Gastroesophageal sphincter (tissue), 4 donors: ENCODE measurements at regions not wholly inside any gene's neighbourhood (a gene's known extent, or its start where the extent isn't known, plus 50 kb on each side); places are given as distances from the start of the nearest gene placed in this dataset.
"Not testable (repeated sequence)": the region's sequence is repeated elsewhere in the genome, so short reads cannot be mapped to it uniquely, and the experiment has no call there.

Source experiments
- ATAC-seq: fragments of 150-250 bp; one replicate; pipeline ENCODE4 v1.9.1; 2016; ENCODE audit warnings: mild to moderate bottlenecking, moderate library complexity
- H3K27ac ChIP-seq, 4 donors: fragments of 200-600 bp; sonication (generic) in 3 of 4; 1 replicate in 3 of 4; 2 replicates in 1 of 4; pipeline ENCODE4 v1.5.1; 2016 to 2019
- H3K27me3 ChIP-seq: fragments of 200-600 bp; sonication (generic); one replicate; pipeline ENCODE4 v1.5.1; 2019
- H3K36me3 ChIP-seq, 2 donors: fragments of 200-600 bp; sonication (generic); one replicate each; pipeline ENCODE4 v1.5.1; 2019; ENCODE audit warnings: control low read depth in 1 of 2
- H3K4me1 ChIP-seq, 3 donors: fragments of 200-600 bp; sonication (generic); 1 replicate in 2 of 3; 2 replicates in 1 of 3; pipeline ENCODE4 v1.5.1; 2016 to 2019; ENCODE audit warnings: control low read depth in 2 of 3
- H3K4me3 ChIP-seq, 2 donors: fragments of 200-600 bp; sonication (generic); one replicate each; pipeline ENCODE4 v1.5.1; 2019; ENCODE audit warnings: mild to moderate bottlenecking in 1 of 2, moderate library complexity in 1 of 2
- H3K9me3 ChIP-seq, 3 donors: fragments of 200-600 bp; sonication (generic); one replicate each; pipeline ENCODE4 v1.5.1; 2017 to 2019; ENCODE audit warnings: control low read depth in 2 of 3
- EP300 ChIP-seq: sonication (generic); formaldehyde crosslinking; IDR thresholded peaks from one replicate; pipeline ENCODE4 v1.6.1; 2017; ENCODE audit warnings: antibody characterized with exemption, mild to moderate bottlenecking
- POLR2A ChIP-seq, 2 donors: fragments of 450-650 bp; IDR thresholded peaks; one replicate each; pipeline ENCODE4 v1.6.1; 2017; ENCODE audit warnings: antibody characterized with exemption in 2 of 2, mild to moderate bottlenecking in 2 of 2, moderate library complexity in 1 of 2
- POLR2AphosphoS5 ChIP-seq: sonication (generic); formaldehyde crosslinking; IDR thresholded peaks from one replicate; pipeline ENCODE4 v1.6.1; 2017; ENCODE audit warnings: antibody characterized with exemption
- WGBS, 2 donors: methylation state at CpG; one replicate each; pipeline ENCODE4 v1.1.5; 2018; ENCODE audit warnings: low coverage in 1 of 2; 5-methylcytosine and 5-hydroxymethylcytosine counted together
- TF ChIP-seq, protein P1 (sequence below), 4 experiments: fragments of 200-600 bp in 2 of 4; fragments of 450-650 bp in 2 of 4; sonication (generic) in 1 of 4; IDR thresholded peaks; one replicate each; pipeline ENCODE4 v1.5.1; 2017 to 2019; ENCODE audit warnings: antibody characterized with exemption in 4 of 4, mild to moderate bottlenecking in 2 of 4, moderate library complexity in 2 of 4

DNA sequence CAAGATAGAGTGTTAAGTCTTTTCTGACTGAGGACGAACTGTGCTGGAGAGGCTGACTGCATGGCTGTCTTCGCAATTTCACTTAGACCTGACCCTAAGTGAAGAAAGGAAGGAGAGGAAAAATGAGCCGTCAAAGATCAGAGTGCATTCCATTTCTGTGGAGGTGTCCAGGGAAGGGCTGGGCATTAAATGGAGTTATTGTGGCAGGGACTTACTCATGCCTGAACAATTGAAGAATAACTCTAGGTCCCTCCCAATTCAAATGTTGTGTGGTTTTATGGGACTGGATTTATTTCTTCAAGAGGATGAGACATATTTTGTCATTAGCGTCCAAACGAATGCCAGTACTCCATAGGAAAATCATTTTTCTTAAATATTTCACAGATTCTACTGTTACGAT lies 187.3 kb upstream of the CFAP20DC start:
- no peaks in the 10 kb centered on the region for H3K36me3 ChIP-seq
- no peak for ATAC-seq
- H3K9me3 ChIP-seq: no peaks in the 10 kb centered on the region
- 71 to 91% methylated on average over 6 of the region's 6 CpGs for WGBS, 2 donors
- peaks cover 0 to 14% (median 0%) of the 10 kb centered on the region in 3 donors for H3K4me1 ChIP-seq
- TF ChIP-seq POLR2AphosphoS5 (no peak), EP300 (no peak), POLR2A (IDR thresholded peaks at IDR 0.05) (no peak)
- TF ChIP-seq, protein P1, sequence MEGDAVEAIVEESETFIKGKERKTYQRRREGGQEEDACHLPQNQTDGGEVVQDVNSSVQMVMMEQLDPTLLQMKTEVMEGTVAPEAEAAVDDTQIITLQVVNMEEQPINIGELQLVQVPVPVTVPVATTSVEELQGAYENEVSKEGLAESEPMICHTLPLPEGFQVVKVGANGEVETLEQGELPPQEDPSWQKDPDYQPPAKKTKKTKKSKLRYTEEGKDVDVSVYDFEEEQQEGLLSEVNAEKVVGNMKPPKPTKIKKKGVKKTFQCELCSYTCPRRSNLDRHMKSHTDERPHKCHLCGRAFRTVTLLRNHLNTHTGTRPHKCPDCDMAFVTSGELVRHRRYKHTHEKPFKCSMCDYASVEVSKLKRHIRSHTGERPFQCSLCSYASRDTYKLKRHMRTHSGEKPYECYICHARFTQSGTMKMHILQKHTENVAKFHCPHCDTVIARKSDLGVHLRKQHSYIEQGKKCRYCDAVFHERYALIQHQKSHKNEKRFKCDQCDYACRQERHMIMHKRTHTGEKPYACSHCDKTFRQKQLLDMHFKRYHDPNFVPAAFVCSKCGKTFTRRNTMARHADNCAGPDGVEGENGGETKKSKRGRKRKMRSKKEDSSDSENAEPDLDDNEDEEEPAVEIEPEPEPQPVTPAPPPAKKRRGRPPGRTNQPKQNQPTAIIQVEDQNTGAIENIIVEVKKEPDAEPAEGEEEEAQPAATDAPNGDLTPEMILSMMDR (IDR thresholded peaks at IDR 0.05): no peak
- H3K27me3 ChIP-seq: no peaks in the 10 kb centered on the region
- no peak overlapping the region for H3K4me3 ChIP-seq
- H3K27ac ChIP-seq: no peak overlapping the region

DNA sequence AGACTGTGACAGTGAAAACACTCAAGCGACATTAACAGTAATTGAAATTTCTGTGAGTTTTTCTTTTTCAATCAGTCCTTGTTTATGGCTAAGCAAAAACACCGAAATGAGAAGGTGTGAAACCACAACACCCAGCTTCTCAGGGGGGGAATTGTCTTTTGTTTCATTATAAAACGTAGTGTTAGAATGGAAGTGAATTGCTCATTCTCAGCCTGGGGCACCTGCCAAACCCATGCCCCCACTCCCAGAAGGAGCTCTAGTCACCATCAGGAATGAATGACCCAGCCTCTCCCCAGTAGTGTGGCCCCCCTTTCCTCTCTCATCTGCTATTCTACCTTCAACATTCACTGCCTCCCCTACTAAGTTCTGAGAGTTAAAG lies 185.8 kb upstream of the CFAP20DC start:
- no peak for ATAC-seq
- Histone ChIP-seq H3K27ac (no peak overlapping the region), H3K4me1 (peaks cover 0 to 14% (median 0%) of the 10 kb centered on the region in 3 donors), H3K4me3 (no peak overlapping the region), H3K27me3 (no peaks in the 10 kb centered on the region), H3K9me3 (no peaks in the 10 kb centered on the region), H3K36me3 (no peaks in the 10 kb centered on the region)
- 29 to 47% methylated on average over 3 of the region's 3 CpGs for WGBS, 2 donors
- TF ChIP-seq POLR2AphosphoS5 (no peak), POLR2A (IDR thresholded peaks at IDR 0.05) (no peak), EP300 (no peak)
- TF ChIP-seq, protein P1 (IDR thresholded peaks at IDR 0.05): no peak

GRCh38 chr3:59234884-59235633 lies 185.2 kb upstream of the CFAP20DC start:
- H3K27ac ChIP-seq: no peak overlapping the region
- H3K36me3 ChIP-seq: no peaks in the 10 kb centered on the region
- TF ChIP-seq, protein P1 (IDR thresholded peaks at IDR 0.05): no peak
- no peaks in the 10 kb centered on the region for H3K27me3 ChIP-seq
- peaks cover 0 to 14% (median 0%) of the 10 kb centered on the region in 3 donors for H3K4me1 ChIP-seq
- no peak overlapping the region for H3K4me3 ChIP-seq
- 38 to 47% methylated on average over 2 of the region's 2 CpGs for WGBS, 2 donors
- H3K9me3 ChIP-seq: no peaks in the 10 kb centered on the region
- ATAC-seq: no peak

DNA sequence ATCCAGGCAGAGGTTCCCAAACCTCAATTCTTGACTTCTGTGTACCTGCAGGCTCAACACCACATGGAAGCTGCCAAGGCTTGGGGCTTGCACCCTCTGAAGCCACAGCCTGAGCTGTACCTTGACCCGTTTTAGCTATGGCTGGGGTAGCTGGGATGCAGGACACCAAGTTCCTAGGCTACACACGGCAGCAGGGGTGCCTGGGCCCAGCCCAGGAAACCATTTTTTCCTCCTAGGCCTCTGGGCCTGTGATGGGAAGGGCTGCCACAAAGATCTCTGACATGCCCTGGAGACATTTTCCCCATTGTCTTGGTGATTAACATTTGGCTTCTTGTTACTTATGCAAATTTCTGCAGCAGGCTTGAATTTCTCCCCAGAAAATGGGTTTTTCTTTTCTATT lies 180.6 kb upstream of the CFAP20DC start:
- H3K4me1 ChIP-seq, ATAC-seq, H3K36me3 ChIP-seq, H3K27ac ChIP-seq, H3K9me3 ChIP-seq, H3K27me3 ChIP-seq, H3K4me3 ChIP-seq: not testable (repeated sequence)
- 83% methylated on average over 1 of the region's 2 CpGs; no CpG with 5 or more reads in 1 of the 2 donors for WGBS, 2 donors

DNA sequence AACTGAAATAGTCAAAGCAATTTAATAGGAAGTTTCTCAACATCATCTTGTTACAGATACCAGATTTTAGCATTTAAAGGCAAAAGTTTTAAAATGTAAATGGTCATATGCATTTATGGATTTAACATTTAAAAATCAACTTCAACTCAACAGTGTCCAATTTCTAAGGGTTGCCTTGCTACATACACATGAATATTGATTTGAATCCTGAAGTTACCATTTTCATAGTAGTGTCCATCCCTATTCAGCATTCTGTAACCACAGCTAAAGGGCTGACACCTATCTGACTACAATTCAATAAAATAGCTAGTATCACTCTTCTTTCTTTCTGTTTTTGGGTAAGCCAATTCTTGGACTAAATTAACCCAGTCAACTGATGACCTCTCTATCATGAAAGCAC lies 164.0 kb upstream of the CFAP20DC start:
- Histone ChIP-seq H3K27me3 (no peaks in the 10 kb centered on the region), H3K4me1 (peaks cover 0 to 6% (median 0%) of the 10 kb centered on the region in 3 donors), H3K9me3 (no peaks in the 10 kb centered on the region), H3K36me3 (no peaks in the 10 kb centered on the region), H3K4me3 (no peak overlapping the region), H3K27ac (no peak overlapping the region)
- ATAC-seq: no peak
- TF ChIP-seq POLR2AphosphoS5 (no peak), POLR2A (IDR thresholded peaks at IDR 0.05) (no peak), EP300 (no peak)
- TF ChIP-seq, protein P1 (IDR thresholded peaks at IDR 0.05): no peak
